Esophagus squamous epithelium (tissue), 5 donors: ENCODE measurements at regions not wholly inside any gene's neighbourhood (a gene's known extent, or its start where the extent isn't known, plus 50 kb on each side); places are given as distances from the start of the nearest gene placed in this dataset.

Source experiments
- DNase-seq: peaks from one replicate; lab custom pipeline; 2025; lab: John Stamatoyannopoulos, UW
- H3K27ac ChIP-seq, 4 donors: fragments of 200-600 bp; sonication (generic); one replicate each; pipeline ENCODE4 v1.5.1; 2016 to 2019; ENCODE audit warnings: mild to moderate bottlenecking in 1 of 4
- H3K27me3 ChIP-seq, 4 donors: fragments of 200-600 bp; sonication (generic); 1 replicate in 3 of 4; 2 replicates in 1 of 4; pipeline versions ENCODE4 v1.5.1 to v1.6.0; 2017 to 2021; ENCODE audit warnings: antibody characterized with exemption in 1 of 4
- H3K36me3 ChIP-seq, 3 donors: fragments of 200-600 bp; sonication (generic); one replicate each; pipeline ENCODE4 v1.5.1; 2016 to 2019
- H3K4me1 ChIP-seq, 3 donors: fragments of 200-600 bp; sonication (generic); one replicate each; pipeline ENCODE4 v1.5.1; 2017 to 2019
- H3K4me3 ChIP-seq, 4 donors: fragments of 200-600 bp; sonication (generic); 1 replicate in 3 of 4; 2 replicates in 1 of 4; pipeline ENCODE4 v1.5.1; 2016 to 2019; ENCODE audit warnings: mild to moderate bottlenecking in 2 of 4, moderate library complexity in 1 of 4
- H3K9me3 ChIP-seq, 3 donors: fragments of 200-600 bp; sonication (generic); one replicate each; pipeline ENCODE4 v1.5.1; 2016 to 2019
- POLR2A ChIP-seq, 4 donors: fragments of 450-650 bp; IDR thresholded peaks; one replicate each; pipeline ENCODE4 v1.6.1; 2017; ENCODE audit warnings: antibody characterized with exemption in 4 of 4, mild to moderate bottlenecking in 4 of 4, moderate library complexity in 3 of 4
- WGBS, 2 donors: methylation state at CpG; one replicate each; pipeline ENCODE4 v1.1.5; 2018; 5-methylcytosine and 5-hydroxymethylcytosine counted together
- intact Hi-C: fragments of 100-400 bp; cut with DNase I; formaldehyde crosslinking; loops from one replicate; pipeline ENCODE4 v1.15.0; 2022
- TF ChIP-seq, protein P1 (sequence below), 6 experiments: fragments of 450-650 bp in 4 of 6; fragments of 200-600 bp in 2 of 6; sonication (generic) in 2 of 6; IDR thresholded peaks; one replicate each; pipeline ENCODE4 v1.5.1; 2016 to 2019; ENCODE audit warnings: antibody characterized with exemption in 6 of 6, mild to moderate bottlenecking in 4 of 6, moderate library complexity in 4 of 6
- donor health status: DM: yes; HTN: yes; CAD: no.

DNA sequence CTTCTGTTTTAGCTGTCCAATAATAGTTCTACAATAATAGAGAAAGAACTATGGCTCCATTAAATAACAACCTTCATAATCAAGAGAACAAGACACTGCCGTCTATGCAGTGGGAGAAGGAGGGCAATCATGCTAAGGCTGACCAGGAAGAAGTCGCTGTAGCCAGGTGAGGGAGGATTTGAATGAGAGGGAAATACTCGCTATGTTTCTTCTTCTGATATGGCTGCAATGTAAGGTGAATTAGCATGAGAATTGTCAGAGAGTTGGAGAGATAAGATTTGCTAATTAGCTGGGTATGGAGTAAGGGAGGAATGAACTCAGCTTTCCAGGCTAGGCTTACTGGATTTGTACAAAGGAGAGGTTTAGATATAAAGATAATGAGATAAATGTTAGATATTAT, 555.4 kb upstream of the ZNF385D start:
- Histone ChIP-seq H3K9me3 (no peaks in the 10 kb centered on the region), H3K4me1 (no peaks in the 10 kb centered on the region), H3K4me3 (no peak overlapping the region), H3K27ac (no peak overlapping the region), H3K27me3 (no peaks in the 10 kb centered on the region), H3K36me3 (no peaks in the 10 kb centered on the region)
- 47 to 67% methylated on average over 3 of the region's 3 CpGs for WGBS, 2 donors
- no peak for TF ChIP-seq POLR2A (IDR thresholded peaks at IDR 0.05)
- TF ChIP-seq, protein P1, sequence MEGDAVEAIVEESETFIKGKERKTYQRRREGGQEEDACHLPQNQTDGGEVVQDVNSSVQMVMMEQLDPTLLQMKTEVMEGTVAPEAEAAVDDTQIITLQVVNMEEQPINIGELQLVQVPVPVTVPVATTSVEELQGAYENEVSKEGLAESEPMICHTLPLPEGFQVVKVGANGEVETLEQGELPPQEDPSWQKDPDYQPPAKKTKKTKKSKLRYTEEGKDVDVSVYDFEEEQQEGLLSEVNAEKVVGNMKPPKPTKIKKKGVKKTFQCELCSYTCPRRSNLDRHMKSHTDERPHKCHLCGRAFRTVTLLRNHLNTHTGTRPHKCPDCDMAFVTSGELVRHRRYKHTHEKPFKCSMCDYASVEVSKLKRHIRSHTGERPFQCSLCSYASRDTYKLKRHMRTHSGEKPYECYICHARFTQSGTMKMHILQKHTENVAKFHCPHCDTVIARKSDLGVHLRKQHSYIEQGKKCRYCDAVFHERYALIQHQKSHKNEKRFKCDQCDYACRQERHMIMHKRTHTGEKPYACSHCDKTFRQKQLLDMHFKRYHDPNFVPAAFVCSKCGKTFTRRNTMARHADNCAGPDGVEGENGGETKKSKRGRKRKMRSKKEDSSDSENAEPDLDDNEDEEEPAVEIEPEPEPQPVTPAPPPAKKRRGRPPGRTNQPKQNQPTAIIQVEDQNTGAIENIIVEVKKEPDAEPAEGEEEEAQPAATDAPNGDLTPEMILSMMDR (IDR thresholded peaks at IDR 0.05) = no peak
- intact Hi-C loops = no loop called here
- no peak for DNase-seq

DNA sequence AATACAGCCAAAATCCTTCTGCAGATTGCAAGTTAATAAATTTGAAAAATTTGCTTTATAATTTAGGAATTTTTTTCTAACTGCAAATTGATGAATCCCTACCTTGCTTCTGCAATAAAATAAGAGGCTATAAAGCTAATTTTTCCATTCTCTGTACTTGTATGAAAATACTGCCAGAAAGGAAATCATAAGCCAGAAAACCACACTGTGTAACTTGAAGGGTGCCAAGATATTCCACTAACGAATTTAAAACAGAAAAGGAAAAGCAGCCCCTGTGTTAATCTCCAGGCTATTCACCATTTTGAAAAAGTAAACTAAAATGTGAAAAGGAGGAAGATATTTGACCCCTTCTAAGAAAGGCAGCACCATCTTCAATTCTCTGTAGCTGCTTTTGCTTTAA, 557.9 kb upstream of the ZNF385D start:
- TF ChIP-seq, protein P1 (IDR thresholded peaks at IDR 0.05) = no peak
- no peak for TF ChIP-seq POLR2A (IDR thresholded peaks at IDR 0.05)
- H3K27ac ChIP-seq = no peak overlapping the region
- H3K4me1 ChIP-seq = no peaks in the 10 kb centered on the region
- H3K36me3 ChIP-seq = no peaks in the 10 kb centered on the region
- DNase-seq = no peak
- 4 to 9% methylated on average over 1 of the region's 1 CpG for WGBS, 2 donors
- no peaks in the 10 kb centered on the region for H3K27me3 ChIP-seq
- intact Hi-C loops = no loop called here
- H3K4me3 ChIP-seq = no peak overlapping the region
- no peaks in the 10 kb centered on the region for H3K9me3 ChIP-seq

GRCh38 chr3:22315925-22316324, 564.9 kb upstream of the ZNF385D start:
- DNase-seq = no peak
- H3K27me3 ChIP-seq = no peaks in the 10 kb centered on the region
- H3K9me3 ChIP-seq = no peaks in the 10 kb centered on the region
- WGBS, 2 donors = 60 to 67% methylated on average over 1 of the region's 1 CpG
- H3K36me3 ChIP-seq = no peaks in the 10 kb centered on the region
- intact Hi-C loops = no loop called here
- no peaks in the 10 kb centered on the region for H3K4me1 ChIP-seq
- TF ChIP-seq, protein P1 (IDR thresholded peaks at IDR 0.05) = no peak
- TF ChIP-seq POLR2A (IDR thresholded peaks at IDR 0.05) = no peak
- H3K4me3 ChIP-seq = no peak overlapping the region
- H3K27ac ChIP-seq = no peak overlapping the region

DNA sequence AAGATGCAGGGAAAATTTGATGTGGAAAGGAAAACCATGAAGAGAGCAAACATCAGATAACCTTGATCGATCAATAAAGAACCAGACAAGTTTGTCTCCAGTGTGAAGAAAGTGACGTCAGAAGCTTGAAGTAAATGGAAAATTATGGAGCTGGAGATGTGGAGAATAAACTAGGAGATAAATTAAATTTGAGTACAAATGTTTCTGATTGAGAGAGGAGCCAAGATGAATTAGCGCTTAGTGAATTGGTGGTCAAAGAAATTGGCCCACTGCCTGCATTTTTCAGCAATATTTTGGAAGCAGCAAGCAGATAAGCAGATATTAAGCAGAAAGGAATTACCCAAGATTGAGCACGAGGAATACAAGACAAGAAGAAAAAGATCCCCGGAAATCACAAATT, 567.3 kb upstream of the ZNF385D start:
- intact Hi-C loops = no loop called here
- WGBS, 2 donors = 74 to 75% methylated on average over 5 of the region's 5 CpGs
- Histone ChIP-seq H3K4me3 (no peak overlapping the region), H3K4me1 (no peaks in the 10 kb centered on the region), H3K27ac (no peak overlapping the region), H3K27me3 (no peaks in the 10 kb centered on the region), H3K9me3 (no peaks in the 10 kb centered on the region), H3K36me3 (no peaks in the 10 kb centered on the region)
- no peak for TF ChIP-seq POLR2A (IDR thresholded peaks at IDR 0.05)
- TF ChIP-seq, protein P1 (IDR thresholded peaks at IDR 0.05) = no peak
- no peak for DNase-seq

GRCh38 chr3:22319446-22319845, 568.4 kb upstream of the ZNF385D start:
- H3K4me1 ChIP-seq = no peaks in the 10 kb centered on the region
- no peak overlapping the region for H3K27ac ChIP-seq
- no peak for TF ChIP-seq POLR2A (IDR thresholded peaks at IDR 0.05)
- TF ChIP-seq, protein P1 (IDR thresholded peaks at IDR 0.05) = no peak
- H3K36me3 ChIP-seq = no peaks in the 10 kb centered on the region
- WGBS, 2 donors = 73 to 75% methylated on average over 1 of the region's 1 CpG
- H3K27me3 ChIP-seq = no peaks in the 10 kb centered on the region
- H3K4me3 ChIP-seq = no peak overlapping the region
- no peak for DNase-seq
- intact Hi-C loops = no loop called here
- H3K9me3 ChIP-seq = no peaks in the 10 kb centered on the region
